Neural crest cell (in vitro differentiated cells): ENCODE measurements at regions not wholly inside any gene's neighbourhood (a gene's known extent, or its start where the extent isn't known, plus 50 kb on each side); places are given as distances from the start of the nearest gene placed in this dataset.

Experiments
- DNase-seq: peaks from one replicate; pipeline ENCODE4 v3.0.0; 2021; ENCODE audit warnings: low read depth, mixed read lengths, low spot score
- H3K27ac Mint-ChIP-seq: one replicate; pipeline ENCODE4 v1.8.0; 2021; ENCODE audit warnings: mild to moderate bottlenecking, mixed read lengths; ENCODE audit not compliant: unreplicated experiment
- H3K27me3 Mint-ChIP-seq: 2 replicates; pipeline ENCODE4 v1.8.0; 2021; ENCODE audit warnings: low read depth, mild to moderate bottlenecking, mixed read lengths
- H3K36me3 Mint-ChIP-seq: 2 replicates; pipeline ENCODE4 v1.8.0; 2021; ENCODE audit warnings: low read depth, mild to moderate bottlenecking, mixed read lengths
- H3K4me1 Mint-ChIP-seq: 2 replicates; pipeline ENCODE4 v1.8.0; 2021; ENCODE audit warnings: mixed read lengths
- H3K4me3 Mint-ChIP-seq: one replicate; pipeline ENCODE4 v1.8.0; 2021; ENCODE audit warnings: mild to moderate bottlenecking, mixed read lengths
- H3K9me3 Mint-ChIP-seq: 2 replicates; pipeline ENCODE4 v1.8.0; 2021; ENCODE audit warnings: mixed read lengths
- CTCF ChIP-seq: fragments of 200-600 bp; sonication (generic); conservative IDR thresholded peaks from 2 replicates; pipeline ENCODE4 v1.5.0; 2021; ENCODE audit warnings: antibody characterized with exemption, mild to moderate bottlenecking

- Mint-ChIP-seq H3K36me3 (no peaks in the 10 kb centered on the region), H3K4me1 (peaks cover 39% of the 10 kb centered on the region), H3K27me3 (no peaks in the 10 kb centered on the region), H3K4me3 (no peak overlapping the region), H3K27ac (peak overlapping the region; percentile 13), H3K9me3 (no peaks in the 10 kb centered on the region)
- TF ChIP-seq CTCF = no peak
- no peak for DNase-seq
Observed at GRCh38 chr5:74502479-74502950, 138.0 kb downstream of the ENC1 start.

GRCh38 chr5:74501674-74502478 is 138.7 kb downstream of the ENC1 start:
- H3K4me3 Mint-ChIP-seq = no peak overlapping the region
- no peaks in the 10 kb centered on the region for H3K27me3 Mint-ChIP-seq
- peak overlapping the region; percentile 13 for H3K27ac Mint-ChIP-seq
- TF ChIP-seq CTCF = no peak
- H3K36me3 Mint-ChIP-seq = no peaks in the 10 kb centered on the region
- peaks cover 39% of the 10 kb centered on the region for H3K4me1 Mint-ChIP-seq
- H3K9me3 Mint-ChIP-seq = no peaks in the 10 kb centered on the region
- DNase-seq = no peak

GRCh38 chr5:74500110-74500917 is 140.2 kb downstream of the ENC1 start:
- peaks cover 39% of the 10 kb centered on the region for H3K4me1 Mint-ChIP-seq
- H3K36me3 Mint-ChIP-seq = no peaks in the 10 kb centered on the region
- H3K4me3 Mint-ChIP-seq = peak overlapping the region; percentile 18
- no peak for DNase-seq
- no peaks in the 10 kb centered on the region for H3K9me3 Mint-ChIP-seq
- no peak for TF ChIP-seq CTCF
- no peaks in the 10 kb centered on the region for H3K27me3 Mint-ChIP-seq
- H3K27ac Mint-ChIP-seq = peak overlapping the region; percentile 60

- no peak overlapping the region for H3K4me3 Mint-ChIP-seq
- peaks cover under 1% of the 10 kb centered on the region for H3K9me3 Mint-ChIP-seq
- no peak overlapping the region for H3K27ac Mint-ChIP-seq
- H3K27me3 Mint-ChIP-seq = no peaks in the 10 kb centered on the region
- H3K4me1 Mint-ChIP-seq = peaks cover 39% of the 10 kb centered on the region
- TF ChIP-seq CTCF = no peak
- no peak for DNase-seq
- H3K36me3 Mint-ChIP-seq = no peaks in the 10 kb centered on the region
Observed at GRCh38 chr5:74499256-74500050, 141.1 kb downstream of the ENC1 start.

- no peak for TF ChIP-seq CTCF
- H3K27ac Mint-ChIP-seq = no peak overlapping the region
- H3K4me3 Mint-ChIP-seq = no peak overlapping the region
- H3K36me3 Mint-ChIP-seq = no peaks in the 10 kb centered on the region
- H3K27me3 Mint-ChIP-seq = no peaks in the 10 kb centered on the region
- peaks cover 36% of the 10 kb centered on the region for H3K4me1 Mint-ChIP-seq
- peaks cover 3% of the 10 kb centered on the region for H3K9me3 Mint-ChIP-seq
- no peak for DNase-seq
Observed at GRCh38 chr5:74497706-74498105, 142.8 kb downstream of the ENC1 start.
